Umbilical cord (tissue), 1 donor: ENCODE measurements at regions not wholly inside any gene's neighbourhood (a gene's known extent, or its start where the extent isn't known, plus 50 kb on each side); places are given as distances from the start of the nearest gene placed in this dataset.
"Not testable (repeated sequence)": the region's sequence is repeated elsewhere in the genome, so short reads cannot be mapped to it uniquely, and the experiment has no call there.

Source experiments
- DNase-seq: peaks from one replicate; pipeline ENCODE4 v3.0.0-alpha.2; 2015; ENCODE audit warnings: low spot score

DNA sequence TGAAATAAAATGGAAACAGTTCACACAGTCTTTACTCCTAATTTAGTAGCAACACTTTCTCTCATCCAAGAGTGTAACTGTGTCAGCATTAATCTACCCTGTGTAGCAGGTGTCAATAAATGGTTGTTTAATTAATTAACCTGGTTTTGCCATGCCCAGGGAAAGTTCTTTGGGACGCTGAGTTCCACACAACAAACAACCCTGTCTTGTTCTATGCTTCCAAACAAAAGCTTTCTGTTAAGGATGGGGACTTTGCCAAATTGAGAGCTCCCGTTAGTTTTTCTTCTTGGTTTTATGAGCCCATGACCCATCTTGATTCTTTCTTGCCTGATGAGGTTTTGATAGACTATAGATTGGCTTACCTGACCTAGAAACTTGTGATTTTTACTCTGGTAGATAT lies 530.1 kb downstream of the KCNJ2 start:
- no peak for DNase-seq

DNA sequence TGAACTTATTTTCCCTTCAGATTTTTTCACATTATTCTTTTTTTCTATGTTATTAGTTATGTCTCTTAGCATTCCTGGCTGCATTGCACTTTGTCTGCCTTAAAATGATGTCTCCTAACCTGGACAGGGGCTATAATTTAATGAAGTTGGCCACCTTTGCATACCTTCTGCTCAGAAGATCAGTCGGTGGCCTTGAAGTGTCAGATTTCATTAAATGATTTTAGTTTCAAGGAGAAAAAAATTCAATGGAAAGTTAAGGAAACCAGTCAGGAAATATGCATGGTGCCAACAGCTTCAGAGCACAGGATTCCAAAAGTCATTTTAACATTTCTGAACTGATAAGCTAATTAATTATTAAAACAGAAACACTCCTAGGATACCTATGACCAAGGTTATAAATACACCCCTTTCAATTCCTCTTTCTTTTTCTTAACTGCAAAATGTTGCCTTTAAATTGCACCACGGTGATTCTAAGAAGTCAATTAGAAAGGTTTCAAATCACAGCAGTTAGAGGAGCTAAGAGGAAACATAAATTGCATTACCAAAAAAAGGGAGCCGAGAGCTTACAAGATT lies 533.4 kb downstream of the KCNJ2 start:
- DNase-seq = no peak

DNA sequence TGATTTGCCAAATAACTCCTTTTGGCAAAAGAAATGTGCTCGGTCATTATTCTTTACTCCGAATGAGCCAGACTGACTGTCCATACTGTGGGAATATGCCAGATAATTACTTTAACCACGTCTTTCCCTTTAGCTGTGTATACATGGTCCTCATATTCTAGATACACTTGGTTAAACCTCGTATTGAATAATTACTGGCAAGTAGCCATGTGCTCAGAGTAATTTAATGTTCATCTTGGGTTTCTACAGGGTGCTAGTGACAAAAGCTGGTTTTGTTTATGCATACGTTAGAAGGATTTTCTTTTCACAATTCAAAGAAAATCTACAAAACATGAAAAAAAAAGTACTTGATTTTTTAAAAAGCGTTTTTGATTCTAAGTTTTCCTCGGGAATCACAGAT lies 540.3 kb downstream of the KCNJ2 start:
- no peak for DNase-seq

GRCh38 chr17:70713694-70714093 lies 544.4 kb downstream of the KCNJ2 start:
- DNase-seq = no peak

GRCh38 chr17:70716551-70716950 lies 547.2 kb downstream of the KCNJ2 start:
- DNase-seq = no peak

- no peak for DNase-seq
Observed at GRCh38 chr17:70717042-70717441, 547.7 kb downstream of the KCNJ2 start.

GRCh38 chr17:70736375-70736957 lies 567.1 kb downstream of the KCNJ2 start:
- no peak for DNase-seq

GRCh38 chr17:70739065-70739464 lies 569.7 kb downstream of the KCNJ2 start:
- DNase-seq = no peak

- not testable (repeated sequence) for DNase-seq
Observed at GRCh38 chr17:70746574-70746973, 577.2 kb downstream of the KCNJ2 start.

- DNase-seq = no peak
Observed at GRCh38 chr17:70750983-70751382, 581.7 kb downstream of the KCNJ2 start.

DNA sequence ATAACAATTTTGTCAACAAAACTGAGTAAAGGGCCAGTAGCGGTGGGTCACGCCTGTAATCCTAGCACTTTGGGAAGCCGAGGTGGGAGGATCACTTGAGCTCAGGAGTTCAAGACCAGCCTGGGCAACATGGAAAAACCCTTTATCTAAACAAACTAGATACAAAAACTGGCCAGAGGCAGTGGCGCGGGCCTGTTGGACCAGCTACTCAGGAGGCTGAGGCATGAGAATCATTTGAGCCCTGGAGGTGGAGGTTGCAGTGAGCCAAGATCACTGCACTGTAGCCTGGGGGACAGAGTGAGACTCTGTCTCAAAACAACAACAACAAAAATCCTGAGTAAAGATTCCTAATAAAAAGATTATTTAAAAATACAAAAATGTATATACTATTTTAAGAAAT lies 583.1 kb downstream of the KCNJ2 start:
- not testable (repeated sequence) for DNase-seq

GRCh38 chr17:70752966-70753467 lies 583.7 kb downstream of the KCNJ2 start:
- no peak for DNase-seq

- no peak for DNase-seq
Observed at GRCh38 chr17:70763018-70763417, 593.7 kb downstream of the KCNJ2 start.

GRCh38 chr17:70767102-70767701 lies 597.9 kb downstream of the KCNJ2 start:
- peak; percentile 45 for DNase-seq

- DNase-seq = no peak
Observed at GRCh38 chr17:70769956-70770355, 600.6 kb downstream of the KCNJ2 start.

- no peak for DNase-seq
Observed at GRCh38 chr17:70771804-70772386, 602.6 kb downstream of the KCNJ2 start.

- DNase-seq = no peak
Observed at GRCh38 chr17:70772761-70773160, 603.4 kb downstream of the KCNJ2 start.

DNA sequence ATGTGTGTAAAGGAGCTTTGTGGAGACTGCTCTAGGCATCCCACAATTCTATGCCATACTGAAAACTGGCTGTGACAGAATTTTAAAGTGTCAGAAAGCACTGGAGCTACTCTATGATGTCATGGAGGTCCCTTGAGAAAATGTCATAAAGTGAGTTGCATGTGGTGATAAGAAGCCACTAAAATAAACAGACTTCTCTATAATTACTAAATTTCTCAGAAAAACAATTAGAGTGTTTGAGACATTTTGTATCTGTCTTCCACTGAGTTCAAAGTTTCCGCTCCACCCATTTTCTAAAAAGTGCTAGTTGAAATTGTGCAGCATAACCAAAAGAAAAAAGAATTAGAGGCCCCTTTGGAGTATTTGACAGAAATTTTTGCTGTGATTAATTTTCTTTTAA lies 603.9 kb downstream of the KCNJ2 start:
- no peak for DNase-seq

- no peak for DNase-seq
Observed at GRCh38 chr17:70774339-70775117, 605.2 kb downstream of the KCNJ2 start.

GRCh38 chr17:70775679-70776078 lies 606.3 kb downstream of the KCNJ2 start:
- DNase-seq = no peak

- DNase-seq = no peak
Observed at GRCh38 chr17:70776441-70776840, 607.1 kb downstream of the KCNJ2 start.

- DNase-seq = no peak
Observed at GRCh38 chr17:70780031-70780430, 610.7 kb downstream of the KCNJ2 start.
